Sigmoid colon (tissue), 3 donors: ENCODE measurements at regions not wholly inside any gene's neighbourhood (a gene's known extent, or its start where the extent isn't known, plus 50 kb on each side); places are given as distances from the start of the nearest gene placed in this dataset.

ENCODE experiments used
- POLR2A ChIP-seq, 2 donors: fragments of 450-650 bp; IDR thresholded peaks; one replicate each; pipeline ENCODE4 v1.6.1; 2016; ENCODE audit warnings: antibody characterized with exemption in 2 of 2, mild to moderate bottlenecking in 2 of 2, moderate library complexity in 2 of 2
- TF ChIP-seq, protein P1 (sequence below), 4 experiments: fragments of 450-650 bp in 3 of 4; fragments of 200-600 bp in 1 of 4; IDR thresholded peaks; one replicate each; pipeline ENCODE4 v1.5.1; 2016 to 2019; ENCODE audit warnings: antibody characterized with exemption in 4 of 4, mild to moderate bottlenecking in 3 of 4, moderate library complexity in 2 of 4

DNA sequence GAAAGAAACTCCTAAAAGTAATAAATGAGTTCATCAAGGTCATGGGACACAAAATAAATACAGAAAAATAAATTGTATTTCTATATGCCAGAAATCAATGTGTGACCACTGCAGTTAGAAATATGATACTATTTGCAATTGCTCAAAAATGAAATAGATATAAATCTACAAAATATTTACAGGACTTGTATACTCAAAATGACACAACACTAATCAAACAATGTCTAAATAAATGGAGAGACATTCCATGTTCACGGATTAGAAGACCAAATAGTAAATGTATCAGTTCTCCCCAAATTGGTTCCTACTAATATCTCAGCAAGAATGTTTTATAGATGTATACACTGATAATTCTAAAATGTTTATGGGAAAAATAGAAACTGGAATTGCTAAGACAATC lies 345.3 kb downstream of the NR2F1-AS1 start:
- TF ChIP-seq, protein P1, sequence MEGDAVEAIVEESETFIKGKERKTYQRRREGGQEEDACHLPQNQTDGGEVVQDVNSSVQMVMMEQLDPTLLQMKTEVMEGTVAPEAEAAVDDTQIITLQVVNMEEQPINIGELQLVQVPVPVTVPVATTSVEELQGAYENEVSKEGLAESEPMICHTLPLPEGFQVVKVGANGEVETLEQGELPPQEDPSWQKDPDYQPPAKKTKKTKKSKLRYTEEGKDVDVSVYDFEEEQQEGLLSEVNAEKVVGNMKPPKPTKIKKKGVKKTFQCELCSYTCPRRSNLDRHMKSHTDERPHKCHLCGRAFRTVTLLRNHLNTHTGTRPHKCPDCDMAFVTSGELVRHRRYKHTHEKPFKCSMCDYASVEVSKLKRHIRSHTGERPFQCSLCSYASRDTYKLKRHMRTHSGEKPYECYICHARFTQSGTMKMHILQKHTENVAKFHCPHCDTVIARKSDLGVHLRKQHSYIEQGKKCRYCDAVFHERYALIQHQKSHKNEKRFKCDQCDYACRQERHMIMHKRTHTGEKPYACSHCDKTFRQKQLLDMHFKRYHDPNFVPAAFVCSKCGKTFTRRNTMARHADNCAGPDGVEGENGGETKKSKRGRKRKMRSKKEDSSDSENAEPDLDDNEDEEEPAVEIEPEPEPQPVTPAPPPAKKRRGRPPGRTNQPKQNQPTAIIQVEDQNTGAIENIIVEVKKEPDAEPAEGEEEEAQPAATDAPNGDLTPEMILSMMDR (IDR thresholded peaks at IDR 0.05), result no peak
- TF ChIP-seq POLR2A (IDR thresholded peaks at IDR 0.05), result no peak
